ENCODE measurements at regions not wholly inside any gene's neighbourhood (a gene's known extent, or its start where the extent isn't known, plus 50 kb on each side); places are given as distances from the start of the nearest gene placed in this dataset.

- BruUV-seq (replicated peaks): no TSS peak
- in situ Hi-C loops (cut with HindIII; ENCODE audit: low pct_unique_long_range_greater_than_20kb, low sequenced_read_pairs) (no loop called here), intact Hi-C loops (cut with micrococcal nuclease; ENCODE audit: unreplicated experiment) (no loop called here)
- ChIA-PET POLR2A (no interaction called here), CTCF (no interaction called here)
- H3K4me3 ChIP-seq (ENCODE audit: low read depth in 2 of 2, low read length in 2 of 2): no peak overlapping the region
- TF ChIP-seq POLR2AphosphoS5 (IDR thresholded peaks at IDR 0.05; ENCODE audit: low read depth, low read length) (no peak), REST (IDR thresholded peaks at IDR 0.05; ENCODE audit: insufficient read depth in 1 of 2, low read depth in 2 of 2, low read length in 1 of 2) (no peak), CTCF (IDR thresholded peaks at IDR 0.05) (no peak), TCF7L2 (IDR thresholded peaks at IDR 0.05; ENCODE audit: low read depth, low read length) (no peak), SIN3A (IDR thresholded peaks at IDR 0.05; ENCODE audit: borderline replicate concordance, insufficient read depth, low read depth, low read length) (no peak)
- H3K36me3 ChIP-seq (ENCODE audit: control insufficient read depth, insufficient read depth, low read length): no peaks in the 10 kb centered on the region
- H3K27ac ChIP-seq (ENCODE audit: low read length): no peak overlapping the region
- no peaks in the 10 kb centered on the region for H3K27me3 ChIP-seq (ENCODE audit: control insufficient read depth, insufficient read depth, low read length)
- ATAC-seq (no peak), DNase-seq (ENCODE audit: low read depth, low spot score) (no peak)
- no peaks in the 10 kb centered on the region for H3K4me1 ChIP-seq (ENCODE audit: control insufficient read depth, insufficient read depth, low read length)
- no peaks in the 10 kb centered on the region for H3K9me3 ChIP-seq (ENCODE audit: control insufficient read depth, insufficient read depth, low read depth, low read length)
Measured at GRCh38 chr6:115221198-115221597, 839.5 kb downstream of the FRK start.

- in situ Hi-C loops (cut with HindIII; ENCODE audit: low pct_unique_long_range_greater_than_20kb, low sequenced_read_pairs) (no loop called here), intact Hi-C loops (cut with micrococcal nuclease; ENCODE audit: unreplicated experiment) (no loop called here)
- ChIA-PET CTCF (no interaction called here), POLR2A (no interaction called here)
- H3K9me3 ChIP-seq (ENCODE audit: control insufficient read depth, insufficient read depth, low read depth, low read length): no peaks in the 10 kb centered on the region
- no peak for ATAC-seq
- TF ChIP-seq REST (IDR thresholded peaks at IDR 0.05; ENCODE audit: insufficient read depth in 1 of 2, low read depth in 2 of 2, low read length in 1 of 2): no peak
- H3K36me3 ChIP-seq (ENCODE audit: control insufficient read depth, insufficient read depth, low read length): no peaks in the 10 kb centered on the region
- no TSS peak for BruUV-seq (replicated peaks)
- no peaks in the 10 kb centered on the region for H3K27me3 ChIP-seq (ENCODE audit: control insufficient read depth, insufficient read depth, low read length)
- no peaks in the 10 kb centered on the region for H3K4me1 ChIP-seq (ENCODE audit: control insufficient read depth, insufficient read depth, low read length)
- no peak overlapping the region for H3K4me3 ChIP-seq (ENCODE audit: low read depth in 2 of 2, low read length in 2 of 2)
- DNase-seq (ENCODE audit: low read depth, low spot score): no peak
- no peak overlapping the region for H3K27ac ChIP-seq (ENCODE audit: low read length)
Measured at GRCh38 chr6:115220551-115221159, 840.0 kb downstream of the FRK start.
